GM18517 (cell line): ENCODE measurements at regions not wholly inside any gene's neighbourhood (a gene's known extent, or its start where the extent isn't known, plus 50 kb on each side); places are given as distances from the start of the nearest gene placed in this dataset.

Source experiments
- ATAC-seq: cut with Tn5 transposase; IDR thresholded peaks from one replicate; pipeline ENCODE4 v1.9.1; 2021; ENCODE audit warnings: mild to moderate bottlenecking, moderate library complexity; ENCODE audit not compliant: unreplicated experiment

- no peak for ATAC-seq
These were observed 437.4 kb downstream of the PIK3C3 start for GRCh38 chr18:42392416-42392815.

- no peak for ATAC-seq
These were observed 437.9 kb downstream of the PIK3C3 start for GRCh38 chr18:42392926-42393325.

GRCh38 chr18:42394238-42394637 lies 439.2 kb downstream of the PIK3C3 start:
- no peak for ATAC-seq

- ATAC-seq = no peak
These were observed 446.2 kb downstream of the PIK3C3 start for GRCh38 chr18:42401131-42401673.

- no peak for ATAC-seq
These were observed 449.1 kb downstream of the PIK3C3 start for GRCh38 chr18:42404151-42404550.

- ATAC-seq = no peak
These were observed 454.0 kb downstream of the PIK3C3 start for GRCh38 chr18:42409005-42409404.

- no peak for ATAC-seq
These were observed 457.2 kb downstream of the PIK3C3 start for GRCh38 chr18:42412281-42412680.

GRCh38 chr18:42412896-42413295 lies 457.9 kb downstream of the PIK3C3 start:
- no peak for ATAC-seq

GRCh38 chr18:42413870-42414269 lies 458.8 kb downstream of the PIK3C3 start:
- ATAC-seq = no peak

- no peak for ATAC-seq
These were observed 459.9 kb downstream of the PIK3C3 start for GRCh38 chr18:42414756-42415454.

GRCh38 chr18:42417189-42417588 lies 462.2 kb downstream of the PIK3C3 start:
- no peak for ATAC-seq

- no peak for ATAC-seq
These were observed 463.1 kb downstream of the PIK3C3 start for GRCh38 chr18:42418121-42418520.

GRCh38 chr18:42425025-42425424 lies 470.0 kb downstream of the PIK3C3 start:
- no peak for ATAC-seq

GRCh38 chr18:42426496-42427015 lies 471.5 kb downstream of the PIK3C3 start:
- no peak for ATAC-seq

- ATAC-seq = no peak
These were observed 474.2 kb downstream of the PIK3C3 start for GRCh38 chr18:42429196-42429595.

GRCh38 chr18:42436222-42436765 lies 481.3 kb downstream of the PIK3C3 start:
- no peak for ATAC-seq

GRCh38 chr18:42437001-42437400 lies 482.0 kb downstream of the PIK3C3 start:
- no peak for ATAC-seq

- no peak for ATAC-seq
These were observed 482.6 kb downstream of the PIK3C3 start for GRCh38 chr18:42437646-42438045.

- no peak for ATAC-seq
These were observed 487.6 kb downstream of the PIK3C3 start for GRCh38 chr18:42442656-42443055.

- no peak for ATAC-seq
These were observed 489.3 kb downstream of the PIK3C3 start for GRCh38 chr18:42444349-42444748.

GRCh38 chr18:42445359-42445758 lies 490.3 kb downstream of the PIK3C3 start:
- ATAC-seq = no peak

- no peak for ATAC-seq
These were observed 491.2 kb downstream of the PIK3C3 start for GRCh38 chr18:42446195-42446594.
